ENCODE measurements at regions not wholly inside any gene's neighbourhood (a gene's known extent, or its start where the extent isn't known, plus 50 kb on each side); places are given as distances from the start of the nearest gene placed in this dataset.

- no peaks in the 10 kb centered on the region for H3K4me1 ChIP-seq
- TF ChIP-seq CTCF (IDR thresholded peaks at IDR 0.05) (no peak), POLR2A (IDR thresholded peaks at IDR 0.05) (no peak)
- no peak overlapping the region for H3K4me3 ChIP-seq
- intact Hi-C loops (cut with DNase I): no loop called here
- H3K9me3 ChIP-seq: no peaks in the 10 kb centered on the region
- ATAC-seq: no peak
- no peaks in the 10 kb centered on the region for H3K27me3 ChIP-seq
- H3K27ac ChIP-seq: no peak overlapping the region
- DNase-seq: no peak
- H3K36me3 ChIP-seq (replicated peaks in 1 of 2; ENCODE audit: insufficient read depth in 1 of 2, low read depth in 2 of 2): no peaks in the 10 kb centered on the region
- WGBS, 2 donors: 37 to 41% methylated on average over 6 of the region's 6 CpGs
Measured at GRCh38 chr15:45794712-45795439, 160.0 kb downstream of the SQOR start.

DNA sequence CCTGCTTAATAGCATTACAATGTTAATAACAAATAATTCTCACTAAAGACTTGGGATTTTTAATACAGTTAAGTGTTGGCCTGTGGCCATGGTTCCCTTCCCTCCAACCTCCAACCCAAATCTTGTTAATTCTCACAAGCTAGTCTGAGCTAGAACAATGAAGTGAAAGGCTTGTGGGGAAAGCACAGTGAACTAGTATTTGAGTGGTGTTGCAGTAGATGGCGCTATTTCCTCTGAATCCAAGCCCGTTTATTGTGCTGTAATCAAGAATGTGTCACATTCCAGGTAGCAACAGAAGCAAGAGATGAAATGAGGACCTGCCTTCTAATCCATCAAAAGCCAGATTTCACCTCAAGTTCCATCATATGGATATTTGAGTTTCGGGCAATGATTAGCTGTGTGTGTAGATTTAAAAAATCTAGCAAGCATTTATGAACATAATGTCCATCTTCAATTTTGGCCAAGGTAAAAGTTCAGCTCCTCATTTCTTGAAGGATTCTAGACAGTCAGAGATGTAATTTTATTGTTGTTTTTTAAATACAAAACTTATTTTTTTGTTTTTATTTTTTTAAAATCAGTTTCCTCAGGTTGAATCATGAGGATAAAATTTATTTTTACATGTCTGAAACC is 160.7 kb downstream of the SQOR start:
- WGBS, 2 donors: 6 to 10% methylated on average over 3 of the region's 3 CpGs
- no peaks in the 10 kb centered on the region for H3K4me1 ChIP-seq
- H3K27ac ChIP-seq: no peak overlapping the region
- no peaks in the 10 kb centered on the region for H3K36me3 ChIP-seq (replicated peaks in 1 of 2; ENCODE audit: insufficient read depth in 1 of 2, low read depth in 2 of 2)
- ATAC-seq (peak; percentile 65), DNase-seq (peak; percentile 36 to 65 (median 54))
- intact Hi-C loops (cut with DNase I): no loop called here
- no peaks in the 10 kb centered on the region for H3K27me3 ChIP-seq
- H3K4me3 ChIP-seq: no peak overlapping the region
- H3K9me3 ChIP-seq: no peaks in the 10 kb centered on the region
- TF ChIP-seq POLR2A (IDR thresholded peaks at IDR 0.05) (no peak), CTCF (IDR thresholded peaks at IDR 0.05) (peak; percentile 36 to 85 (median 80))

GRCh38 chr15:45796433-45796832 is 161.6 kb downstream of the SQOR start:
- no peak overlapping the region for H3K4me3 ChIP-seq
- intact Hi-C loops (cut with DNase I): no loop called here
- no peaks in the 10 kb centered on the region for H3K36me3 ChIP-seq (replicated peaks in 1 of 2; ENCODE audit: insufficient read depth in 1 of 2, low read depth in 2 of 2)
- no peak for DNase-seq
- H3K4me1 ChIP-seq: no peaks in the 10 kb centered on the region
- H3K27me3 ChIP-seq: no peaks in the 10 kb centered on the region
- no peak overlapping the region for H3K27ac ChIP-seq
- WGBS, 2 donors: 26 to 35% methylated on average over 3 of the region's 3 CpGs
- H3K9me3 ChIP-seq: no peaks in the 10 kb centered on the region
- ATAC-seq: no peak
- TF ChIP-seq CTCF (IDR thresholded peaks at IDR 0.05) (no peak), POLR2A (IDR thresholded peaks at IDR 0.05) (no peak)

GRCh38 chr15:45799508-45799907 is 164.7 kb downstream of the SQOR start:
- Histone ChIP-seq H3K4me3 (no peak overlapping the region), H3K4me1 (no peaks in the 10 kb centered on the region), H3K27me3 (no peaks in the 10 kb centered on the region), H3K36me3 (replicated peaks in 1 of 2; ENCODE audit: insufficient read depth in 1 of 2, low read depth in 2 of 2) (no peaks in the 10 kb centered on the region), H3K27ac (no peak overlapping the region), H3K9me3 (no peaks in the 10 kb centered on the region)
- TF ChIP-seq CTCF (IDR thresholded peaks at IDR 0.05) (no peak), POLR2A (IDR thresholded peaks at IDR 0.05) (no peak)
- no peak for ATAC-seq
- intact Hi-C loops (cut with DNase I): no loop called here
- WGBS, 2 donors: 76 to 86% methylated on average over 3 of the region's 3 CpGs
- no peak for DNase-seq

DNA sequence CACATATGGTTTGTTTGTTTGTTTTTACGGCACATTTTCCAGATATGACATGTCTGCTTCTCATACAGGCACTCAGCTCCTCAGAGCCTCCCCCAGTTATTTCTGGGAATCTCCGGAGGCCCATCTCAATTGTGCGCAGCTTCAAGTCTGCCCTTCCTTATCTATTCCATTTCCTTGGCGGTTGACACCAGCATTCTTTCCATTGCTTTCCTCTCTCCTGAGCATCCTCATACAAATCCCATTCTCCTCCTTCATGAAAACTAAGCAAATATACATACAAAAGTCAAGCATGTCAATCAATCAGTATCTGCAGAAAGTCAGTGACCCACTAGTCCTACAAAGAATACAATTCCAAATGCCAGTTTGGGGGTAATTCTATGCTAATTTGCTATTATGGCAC is 166.7 kb downstream of the SQOR start:
- no peaks in the 10 kb centered on the region for H3K27me3 ChIP-seq
- no peaks in the 10 kb centered on the region for H3K4me1 ChIP-seq
- TF ChIP-seq POLR2A (IDR thresholded peaks at IDR 0.05) (no peak), CTCF (IDR thresholded peaks at IDR 0.05) (no peak)
- WGBS, 2 donors: 87 to 94% methylated on average over 4 of the region's 4 CpGs
- no peak overlapping the region for H3K27ac ChIP-seq
- ATAC-seq (no peak), DNase-seq (no peak)
- no peaks in the 10 kb centered on the region for H3K9me3 ChIP-seq
- no peak overlapping the region for H3K4me3 ChIP-seq
- H3K36me3 ChIP-seq (replicated peaks in 1 of 2; ENCODE audit: insufficient read depth in 1 of 2, low read depth in 2 of 2): no peaks in the 10 kb centered on the region
- intact Hi-C loops (cut with DNase I): no loop called here

Measured in body of pancreas (tissue), 4 donors.